T-cell (primary cell): ENCODE measurements at regions not wholly inside any gene's neighbourhood (a gene's known extent, or its start where the extent isn't known, plus 50 kb on each side); places are given as distances from the start of the nearest gene placed in this dataset.

ENCODE experiments used
- ATAC-seq, 4 experiments: fragments of 200-7000 bp in 3 of 4; fragments of 150-1000 bp in 1 of 4; cut with Tn5 transposase; replicated peaks in 1 of 4; 1 replicate in 3 of 4; 2 replicates in 1 of 4; pipeline ENCODE4 v1.10.0; 2021; ENCODE audit warnings: moderate library complexity in 3 of 4, mild to moderate bottlenecking in 2 of 4, moderate number of reproducible peaks in 1 of 4
- CTCF ChIA-PET, 2 donors: fragments of 300-600 bp; sonication (Branson Sonifier 250); formaldehyde crosslinking; loops; one replicate each; lab custom pipeline; 2022; ENCODE audit warnings: antibody characterized with exemption in 2 of 2; lab: Charles Lee
- POLR2A ChIA-PET, 2 donors: fragments of 300-600 bp; sonication (Branson Sonifier 250); formaldehyde crosslinking; loops; one replicate each; lab custom pipeline; 2022; ENCODE audit warnings: antibody characterized with exemption in 2 of 2; lab: Charles Lee
- DNase-seq, 35 experiments: peaks; one replicate each; pipeline versions ENCODE4 v3.0.0 to v3.0.0-alpha.2; 2013 to 2023
- H3K27ac ChIP-seq: one replicate; pipeline ENCODE4 v1.5.1; 2013; ENCODE audit warnings: low read length
- H3K27me3 ChIP-seq, 2 experiments: replicated peaks in 1 of 2; 1 replicate in 1 of 2; 2 replicates in 1 of 2; pipeline versions ENCODE4 v1.6.1 to v1.7.0; 2013; ENCODE audit warnings: low read length in 1 of 2, mixed read lengths in 1 of 2; ENCODE audit not compliant: control insufficient read depth in 2 of 2, insufficient read depth in 2 of 2; ENCODE audit errors: extremely low read depth in 1 of 2
- H3K36me3 ChIP-seq, 2 donors: 1 replicate in 1 of 2; 2 replicates in 1 of 2; pipeline versions ENCODE4 v1.6.1 to v1.7.0; 2013; ENCODE audit warnings: low read length in 1 of 2; ENCODE audit not compliant: control insufficient read depth in 2 of 2, insufficient read depth in 1 of 2; ENCODE audit errors: extremely low read depth in 1 of 2
- H3K4me1 ChIP-seq, 2 experiments: 1 replicate in 1 of 2; 2 replicates in 1 of 2; pipeline versions ENCODE4 v1.6.1 to v1.7.0; 2013; ENCODE audit warnings: low read length in 2 of 2, mixed read lengths in 1 of 2; ENCODE audit not compliant: insufficient read depth in 2 of 2, control insufficient read depth in 1 of 2; ENCODE audit errors: extremely low read depth in 1 of 2
- H3K4me3 ChIP-seq, 2 donors: 1 replicate in 1 of 2; 2 replicates in 1 of 2; pipeline versions ENCODE4 v1.5.1 to v1.7.0; 2013; ENCODE audit warnings: mild to moderate bottlenecking in 2 of 2, low read length in 1 of 2, moderate library complexity in 1 of 2; ENCODE audit not compliant: control insufficient read depth in 1 of 2; ENCODE audit errors: extremely low read depth in 1 of 2
- H3K9me3 ChIP-seq: 2 replicates; pipeline ENCODE4 v1.7.0; 2013
- H3K27ac Mint-ChIP-seq, 2 donors: one replicate each; pipeline ENCODE4 v1.8.0; 2020 to 2021; ENCODE audit warnings: mild to moderate bottlenecking in 2 of 2, mixed read lengths in 2 of 2
- H3K27me3 Mint-ChIP-seq, 2 donors: one replicate each; pipeline ENCODE4 v1.8.0; 2021 to 2022; ENCODE audit warnings: mixed read lengths in 2 of 2
- H3K36me3 Mint-ChIP-seq: one replicate; pipeline ENCODE4 v1.8.0; 2021; ENCODE audit warnings: mixed read lengths
- H3K4me1 Mint-ChIP-seq, 3 donors: one replicate each; pipeline ENCODE4 v1.8.0; 2020 to 2022; ENCODE audit warnings: mixed read lengths in 3 of 3, mild to moderate bottlenecking in 1 of 3
- H3K4me3 Mint-ChIP-seq, 3 donors: one replicate each; pipeline ENCODE4 v1.8.0; 2020 to 2022; ENCODE audit warnings: mild to moderate bottlenecking in 3 of 3, mixed read lengths in 3 of 3, moderate library complexity in 3 of 3
- H3K9me3 Mint-ChIP-seq, 3 donors: one replicate each; pipeline ENCODE4 v1.8.0; 2020 to 2022; ENCODE audit warnings: mixed read lengths in 3 of 3
- WGBS: methylation state at CpG from one replicate; pipeline ENCODE4 v1.1.5; 2013; ENCODE audit warnings: missing lambda C conversion rate; ENCODE audit not compliant: insufficient coverage; 5-methylcytosine and 5-hydroxymethylcytosine counted together

GRCh38 chr3:161422171-161422700 is 50.9 kb upstream of the SPTSSB start:
- H3K27me3 ChIP-seq, result peaks cover 0 to 4% of the 10 kb centered on the region in 2 experiments
- ChIA-PET CTCF (interaction anchor here (0.7 to 4.4 kb wide), 10 partner anchors 9 to 481 kb away, joined by 3 to 23 read pairs (median 3); no protein-coding TSS in a partner anchor), POLR2A (no interaction called here)
- H3K27ac Mint-ChIP-seq, result no peak overlapping the region
- H3K4me1 ChIP-seq, result no peaks in the 10 kb centered on the region
- no peaks in the 10 kb centered on the region for H3K36me3 Mint-ChIP-seq
- no peak overlapping the region for H3K27ac ChIP-seq
- ATAC-seq (no peak), DNase-seq (no peak)
- no peaks in the 10 kb centered on the region for H3K36me3 ChIP-seq
- H3K9me3 Mint-ChIP-seq, result no peaks in the 10 kb centered on the region
- no peaks in the 10 kb centered on the region for H3K9me3 ChIP-seq
- 100% methylated on average over 2 of the region's 2 CpGs for WGBS
- H3K4me3 ChIP-seq, result no peak overlapping the region
- peaks cover 4 to 7% (median 5%) of the 10 kb centered on the region in 3 donors for H3K4me1 Mint-ChIP-seq
- H3K27me3 Mint-ChIP-seq, result peaks cover 0 to 3% of the 10 kb centered on the region in 2 donors
- H3K4me3 Mint-ChIP-seq, result no peak overlapping the region
